ENCODE measurements at regions not wholly inside any gene's neighbourhood (a gene's known extent, or its start where the extent isn't known, plus 50 kb on each side); places are given as distances from the start of the nearest gene placed in this dataset.

GRCh38 chr10:123597676-123598075 is 68.5 kb upstream of the GPR26 start:
- no peak overlapping the region for H3K4me3 ChIP-seq (replicated peaks; ENCODE audit: low read depth, low read length)
- no peak for TF ChIP-seq CTCF (IDR thresholded peaks at IDR 0.05; ENCODE audit: low read depth, low read length, missing control alignments)
- no peak for DNase-seq (ENCODE audit: extremely low read depth, low read depth)

GRCh38 chr10:123599366-123599849 is 66.7 kb upstream of the GPR26 start:
- TF ChIP-seq CTCF (IDR thresholded peaks at IDR 0.05; ENCODE audit: low read depth, low read length, missing control alignments), result no peak
- H3K4me3 ChIP-seq (replicated peaks; ENCODE audit: low read depth, low read length), result no peak overlapping the region
- DNase-seq (ENCODE audit: extremely low read depth, low read depth), result no peak

- no peak for TF ChIP-seq CTCF (IDR thresholded peaks at IDR 0.05; ENCODE audit: low read depth, low read length, missing control alignments)
- no peak overlapping the region for H3K4me3 ChIP-seq (replicated peaks; ENCODE audit: low read depth, low read length)
- DNase-seq (ENCODE audit: extremely low read depth, low read depth), result no peak
Measured at GRCh38 chr10:123600177-123600576, 66.0 kb upstream of the GPR26 start.

- no peak for TF ChIP-seq CTCF (IDR thresholded peaks at IDR 0.05; ENCODE audit: low read depth, low read length, missing control alignments)
- no peak for DNase-seq (ENCODE audit: extremely low read depth, low read depth)
- no peak overlapping the region for H3K4me3 ChIP-seq (replicated peaks; ENCODE audit: low read depth, low read length)
Measured at GRCh38 chr10:123603130-123603529, 63.0 kb upstream of the GPR26 start.

GRCh38 chr10:123604506-123604905 is 61.6 kb upstream of the GPR26 start:
- no peak for DNase-seq (ENCODE audit: extremely low read depth, low read depth)
- no peak overlapping the region for H3K4me3 ChIP-seq (replicated peaks; ENCODE audit: low read depth, low read length)
- TF ChIP-seq CTCF (IDR thresholded peaks at IDR 0.05; ENCODE audit: low read depth, low read length, missing control alignments), result no peak

GRCh38 chr10:123606006-123606405 is 60.1 kb upstream of the GPR26 start:
- DNase-seq (ENCODE audit: extremely low read depth, low read depth), result no peak
- no peak for TF ChIP-seq CTCF (IDR thresholded peaks at IDR 0.05; ENCODE audit: low read depth, low read length, missing control alignments)
- no peak overlapping the region for H3K4me3 ChIP-seq (replicated peaks; ENCODE audit: low read depth, low read length)

GRCh38 chr10:123606955-123607354 is 59.2 kb upstream of the GPR26 start:
- H3K4me3 ChIP-seq (replicated peaks; ENCODE audit: low read depth, low read length), result no peak overlapping the region
- no peak for DNase-seq (ENCODE audit: extremely low read depth, low read depth)
- TF ChIP-seq CTCF (IDR thresholded peaks at IDR 0.05; ENCODE audit: low read depth, low read length, missing control alignments), result no peak

Measured in HFF-Myc (cell line).